ENCODE measurements at regions not wholly inside any gene's neighbourhood (a gene's known extent, or its start where the extent isn't known, plus 50 kb on each side); places are given as distances from the start of the nearest gene placed in this dataset.

DNA sequence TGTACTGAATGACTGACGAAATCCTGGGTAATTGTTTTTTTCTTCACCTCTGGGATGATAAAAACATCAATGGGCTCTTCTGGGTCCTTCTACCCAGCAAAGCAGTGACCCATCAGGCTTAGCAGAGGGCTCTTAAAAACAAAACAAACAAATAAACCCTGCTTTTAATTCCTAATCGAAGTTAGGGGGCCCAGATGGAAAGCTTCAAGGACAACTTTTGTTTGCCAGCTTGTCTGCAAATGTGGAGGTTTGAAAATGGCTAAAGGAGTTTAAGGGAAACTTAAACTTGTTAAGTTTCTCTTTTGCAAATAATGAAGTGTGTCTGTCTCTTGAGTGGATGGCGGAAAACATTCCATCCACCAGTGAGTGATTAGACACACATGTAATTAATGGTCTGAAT, 327.2 kb downstream of the SATB2 start:
- Histone ChIP-seq H3K27me3 (ENCODE audit: control insufficient read depth, insufficient read depth, low read length) (no peaks in the 10 kb centered on the region), H3K36me3 (ENCODE audit: control insufficient read depth, insufficient read depth, low read length) (no peaks in the 10 kb centered on the region), H3K4me3 (ENCODE audit: low read depth, low read length) (no peak overlapping the region)
- no peak for DNase-seq (ENCODE audit: low read depth)
- TF ChIP-seq, protein P1, sequence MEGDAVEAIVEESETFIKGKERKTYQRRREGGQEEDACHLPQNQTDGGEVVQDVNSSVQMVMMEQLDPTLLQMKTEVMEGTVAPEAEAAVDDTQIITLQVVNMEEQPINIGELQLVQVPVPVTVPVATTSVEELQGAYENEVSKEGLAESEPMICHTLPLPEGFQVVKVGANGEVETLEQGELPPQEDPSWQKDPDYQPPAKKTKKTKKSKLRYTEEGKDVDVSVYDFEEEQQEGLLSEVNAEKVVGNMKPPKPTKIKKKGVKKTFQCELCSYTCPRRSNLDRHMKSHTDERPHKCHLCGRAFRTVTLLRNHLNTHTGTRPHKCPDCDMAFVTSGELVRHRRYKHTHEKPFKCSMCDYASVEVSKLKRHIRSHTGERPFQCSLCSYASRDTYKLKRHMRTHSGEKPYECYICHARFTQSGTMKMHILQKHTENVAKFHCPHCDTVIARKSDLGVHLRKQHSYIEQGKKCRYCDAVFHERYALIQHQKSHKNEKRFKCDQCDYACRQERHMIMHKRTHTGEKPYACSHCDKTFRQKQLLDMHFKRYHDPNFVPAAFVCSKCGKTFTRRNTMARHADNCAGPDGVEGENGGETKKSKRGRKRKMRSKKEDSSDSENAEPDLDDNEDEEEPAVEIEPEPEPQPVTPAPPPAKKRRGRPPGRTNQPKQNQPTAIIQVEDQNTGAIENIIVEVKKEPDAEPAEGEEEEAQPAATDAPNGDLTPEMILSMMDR (IDR thresholded peaks at IDR 0.05; ENCODE audit: insufficient read depth, low read length, poor library complexity, severe bottlenecking), result no peak

DNA sequence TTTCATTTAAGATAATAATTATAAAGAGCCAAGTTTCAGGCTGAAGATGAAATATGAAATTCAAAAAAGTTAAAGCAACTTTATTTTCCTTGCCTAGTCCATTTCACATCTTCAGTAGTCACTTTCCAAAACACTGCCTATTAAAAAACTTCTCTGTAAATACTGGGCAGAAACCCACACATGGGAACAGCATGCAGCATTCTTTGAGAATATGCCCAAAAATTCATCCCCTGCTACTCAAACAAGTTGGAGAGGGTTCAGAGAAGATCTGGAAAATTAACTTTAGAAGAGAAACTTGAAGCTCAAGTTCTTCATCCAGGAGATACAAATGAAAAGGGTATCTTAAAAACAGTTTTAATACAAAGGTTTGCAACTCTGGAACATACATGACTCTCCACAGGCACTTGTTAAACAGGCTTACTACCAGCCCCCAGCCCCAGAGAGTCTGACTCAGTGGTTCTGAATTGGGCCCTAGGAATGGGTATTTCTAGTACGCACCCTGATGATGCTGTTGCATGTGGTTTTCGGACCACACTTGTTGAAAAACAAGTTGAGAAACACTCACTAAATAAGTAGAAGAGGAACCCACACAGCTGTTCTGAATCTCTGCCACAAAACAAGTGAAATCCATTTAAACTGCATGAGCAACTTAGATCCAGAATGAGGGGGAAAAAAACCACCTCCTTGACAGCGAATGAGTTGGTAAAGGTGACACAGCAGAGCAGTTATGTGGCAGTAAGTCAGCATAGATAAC, 329.1 kb downstream of the SATB2 start:
- no peaks in the 10 kb centered on the region for H3K27me3 ChIP-seq (ENCODE audit: control insufficient read depth, insufficient read depth, low read length)
- no peak overlapping the region for H3K4me3 ChIP-seq (ENCODE audit: low read depth, low read length)
- H3K36me3 ChIP-seq (ENCODE audit: control insufficient read depth, insufficient read depth, low read length), result no peaks in the 10 kb centered on the region
- no peak for DNase-seq (ENCODE audit: low read depth)
- TF ChIP-seq, protein P1 (IDR thresholded peaks at IDR 0.05; ENCODE audit: insufficient read depth, low read length, poor library complexity, severe bottlenecking), result no peak

DNA sequence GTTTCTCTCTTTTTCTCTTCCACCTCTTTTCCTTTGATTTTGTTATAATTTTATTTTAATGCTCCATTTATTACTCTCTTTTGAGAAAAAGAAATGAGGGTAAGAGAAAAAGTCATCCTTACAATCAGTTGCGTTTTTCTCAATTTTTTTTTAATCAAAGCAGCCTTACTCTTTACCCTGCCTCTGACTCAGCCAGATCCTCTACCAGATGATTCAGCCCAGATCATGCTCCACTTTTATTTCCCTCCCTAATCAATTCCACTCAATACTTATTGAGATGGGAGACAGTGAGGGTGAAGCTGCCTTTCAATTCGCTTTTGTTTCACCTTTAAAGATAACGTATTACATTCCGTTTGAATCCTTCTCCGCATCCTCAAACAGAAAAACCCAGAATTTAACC, 337.9 kb downstream of the SATB2 start:
- Histone ChIP-seq H3K27me3 (ENCODE audit: control insufficient read depth, insufficient read depth, low read length) (no peaks in the 10 kb centered on the region), H3K4me3 (ENCODE audit: low read depth, low read length) (no peak overlapping the region), H3K36me3 (ENCODE audit: control insufficient read depth, insufficient read depth, low read length) (no peaks in the 10 kb centered on the region)
- no peak for DNase-seq (ENCODE audit: low read depth)
- TF ChIP-seq, protein P1 (IDR thresholded peaks at IDR 0.05; ENCODE audit: insufficient read depth, low read length, poor library complexity, severe bottlenecking), result no peak

DNA sequence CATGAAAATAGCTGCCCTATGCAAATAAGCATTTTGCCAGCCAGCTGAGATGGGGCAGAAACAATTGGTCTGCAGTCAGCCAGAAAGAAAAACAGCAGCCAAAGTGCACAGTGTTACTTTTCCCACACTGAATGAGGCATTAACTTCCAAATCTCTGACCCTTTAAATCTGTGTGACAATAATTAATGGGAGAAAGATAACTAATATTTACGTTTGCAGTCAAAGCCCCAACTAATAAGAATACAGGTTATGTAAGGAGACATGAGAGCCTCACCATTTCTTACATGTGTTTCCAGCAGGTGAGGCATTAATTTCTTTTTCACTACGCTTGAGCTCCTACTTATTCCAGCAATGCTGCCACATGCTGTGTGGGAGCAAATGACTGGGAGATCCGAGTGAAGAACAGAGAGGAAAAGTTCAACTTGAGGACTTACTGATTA, 339.0 kb downstream of the SATB2 start:
- H3K4me3 ChIP-seq (ENCODE audit: low read depth, low read length), result no peak overlapping the region
- TF ChIP-seq, protein P1 (IDR thresholded peaks at IDR 0.05; ENCODE audit: insufficient read depth, low read length, poor library complexity, severe bottlenecking), result no peak
- no peaks in the 10 kb centered on the region for H3K36me3 ChIP-seq (ENCODE audit: control insufficient read depth, insufficient read depth, low read length)
- no peaks in the 10 kb centered on the region for H3K27me3 ChIP-seq (ENCODE audit: control insufficient read depth, insufficient read depth, low read length)
- DNase-seq (ENCODE audit: low read depth), result no peak

DNA sequence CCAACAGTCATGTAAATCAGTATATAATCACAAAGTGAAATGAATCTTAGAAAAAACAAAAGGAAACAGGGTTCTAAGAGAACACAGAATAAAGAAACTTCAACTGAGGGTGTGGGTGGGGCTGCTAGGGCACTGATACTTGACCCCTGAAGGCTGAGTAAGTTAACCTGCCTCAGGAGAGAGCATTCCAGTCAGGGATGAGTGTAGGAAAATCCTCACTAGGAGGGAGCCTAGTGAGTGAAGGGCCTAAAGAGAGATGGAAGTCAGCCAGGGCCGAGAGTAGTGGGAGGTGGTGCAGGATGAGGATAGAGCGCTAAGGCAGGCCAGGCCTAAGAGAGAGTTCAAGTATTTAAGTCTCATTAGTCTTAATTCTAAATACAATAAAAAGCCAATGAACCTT, 342.6 kb downstream of the SATB2 start:
- Histone ChIP-seq H3K4me3 (ENCODE audit: low read depth, low read length) (no peak overlapping the region), H3K36me3 (ENCODE audit: control insufficient read depth, insufficient read depth, low read length) (no peaks in the 10 kb centered on the region), H3K27me3 (ENCODE audit: control insufficient read depth, insufficient read depth, low read length) (no peaks in the 10 kb centered on the region)
- TF ChIP-seq, protein P1 (IDR thresholded peaks at IDR 0.05; ENCODE audit: insufficient read depth, low read length, poor library complexity, severe bottlenecking), result no peak
- no peak for DNase-seq (ENCODE audit: low read depth)

DNA sequence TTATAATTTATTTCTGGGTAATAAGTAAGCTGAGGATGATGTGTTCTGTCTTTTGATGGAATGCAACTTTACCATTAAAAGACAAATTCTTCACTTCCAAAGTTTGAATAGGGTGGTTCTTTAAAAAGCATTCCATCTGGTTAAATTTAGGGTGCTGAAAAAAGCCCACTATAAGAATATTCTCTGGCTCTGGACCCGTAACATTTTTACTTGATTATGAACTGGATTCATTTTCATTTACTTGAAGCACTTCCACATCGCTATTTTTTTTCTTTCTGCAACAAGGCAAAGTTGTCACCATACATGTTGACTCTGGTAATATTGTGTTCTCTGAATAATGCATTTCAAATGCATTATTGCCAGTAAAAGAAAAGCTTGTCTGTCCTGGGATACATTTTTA, 344.6 kb downstream of the SATB2 start:
- TF ChIP-seq, protein P1 (IDR thresholded peaks at IDR 0.05; ENCODE audit: insufficient read depth, low read length, poor library complexity, severe bottlenecking), result no peak
- Histone ChIP-seq H3K4me3 (ENCODE audit: low read depth, low read length) (no peak overlapping the region), H3K36me3 (ENCODE audit: control insufficient read depth, insufficient read depth, low read length) (no peaks in the 10 kb centered on the region), H3K27me3 (ENCODE audit: control insufficient read depth, insufficient read depth, low read length) (no peaks in the 10 kb centered on the region)
- DNase-seq (ENCODE audit: low read depth), result no peak
